ENCODE measurements at regions not wholly inside any gene's neighbourhood (a gene's known extent, or its start where the extent isn't known, plus 50 kb on each side); places are given as distances from the start of the nearest gene placed in this dataset.
"Not testable (repeated sequence)": the region's sequence is repeated elsewhere in the genome, so short reads cannot be mapped to it uniquely, and the experiment has no call there.

DNA sequence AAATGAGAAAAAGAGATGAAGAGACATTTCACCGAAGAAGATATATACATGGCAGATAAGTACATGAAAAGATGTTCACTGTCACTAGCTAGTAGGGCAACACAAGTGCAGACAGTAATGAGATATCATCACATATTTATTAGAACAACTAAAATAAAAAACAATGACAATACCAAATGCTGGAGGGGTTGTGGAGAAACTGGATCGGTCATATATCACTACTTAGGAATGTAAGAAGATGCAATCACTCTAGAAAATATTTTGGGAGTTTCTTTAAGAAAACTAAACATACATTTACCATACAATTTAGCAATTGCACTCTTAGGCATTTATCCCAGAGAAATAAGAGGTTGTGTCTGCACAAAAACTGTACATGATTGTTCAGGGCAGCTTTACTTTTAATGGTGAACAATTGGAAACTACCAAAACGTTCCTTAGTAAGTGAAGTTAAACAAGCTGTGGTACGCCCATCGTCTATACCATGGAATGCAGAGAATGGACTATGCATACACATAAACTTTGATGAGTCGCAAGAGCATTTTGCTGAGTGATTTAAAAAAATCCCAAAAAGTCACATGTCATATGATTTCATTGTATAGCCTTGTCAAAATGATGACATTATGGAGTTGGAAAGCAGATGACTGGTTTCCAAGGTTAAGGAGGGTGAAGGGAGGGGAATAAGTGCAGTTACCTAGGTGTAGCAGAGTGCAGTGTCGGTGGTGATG lies 149.0 kb upstream of the UBE3A start:
- H3K9me3 ChIP-seq = no peaks in the 10 kb centered on the region
- whole genome bisulfite sequencing, 2 donors = 84 to 86% methylated on average over 7 of the region's 7 CpGs
- intact Hi-C loops (cut with DNase I) = no loop called here
- no peaks in the 10 kb centered on the region for H3K27me3 ChIP-seq
- no peak overlapping the region for H3K4me3 ChIP-seq (replicated peaks in 1 of 3)
- TF ChIP-seq POLR2A (IDR thresholded peaks at IDR 0.05) = no peak
- TF ChIP-seq, protein P1, sequence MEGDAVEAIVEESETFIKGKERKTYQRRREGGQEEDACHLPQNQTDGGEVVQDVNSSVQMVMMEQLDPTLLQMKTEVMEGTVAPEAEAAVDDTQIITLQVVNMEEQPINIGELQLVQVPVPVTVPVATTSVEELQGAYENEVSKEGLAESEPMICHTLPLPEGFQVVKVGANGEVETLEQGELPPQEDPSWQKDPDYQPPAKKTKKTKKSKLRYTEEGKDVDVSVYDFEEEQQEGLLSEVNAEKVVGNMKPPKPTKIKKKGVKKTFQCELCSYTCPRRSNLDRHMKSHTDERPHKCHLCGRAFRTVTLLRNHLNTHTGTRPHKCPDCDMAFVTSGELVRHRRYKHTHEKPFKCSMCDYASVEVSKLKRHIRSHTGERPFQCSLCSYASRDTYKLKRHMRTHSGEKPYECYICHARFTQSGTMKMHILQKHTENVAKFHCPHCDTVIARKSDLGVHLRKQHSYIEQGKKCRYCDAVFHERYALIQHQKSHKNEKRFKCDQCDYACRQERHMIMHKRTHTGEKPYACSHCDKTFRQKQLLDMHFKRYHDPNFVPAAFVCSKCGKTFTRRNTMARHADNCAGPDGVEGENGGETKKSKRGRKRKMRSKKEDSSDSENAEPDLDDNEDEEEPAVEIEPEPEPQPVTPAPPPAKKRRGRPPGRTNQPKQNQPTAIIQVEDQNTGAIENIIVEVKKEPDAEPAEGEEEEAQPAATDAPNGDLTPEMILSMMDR (IDR thresholded peaks at IDR 0.05) = no peak
- DNase-seq = no peak
- no peak overlapping the region for H3K27ac ChIP-seq
- no peaks in the 10 kb centered on the region for H3K36me3 ChIP-seq
- H3K4me1 ChIP-seq = no peaks in the 10 kb centered on the region

DNA sequence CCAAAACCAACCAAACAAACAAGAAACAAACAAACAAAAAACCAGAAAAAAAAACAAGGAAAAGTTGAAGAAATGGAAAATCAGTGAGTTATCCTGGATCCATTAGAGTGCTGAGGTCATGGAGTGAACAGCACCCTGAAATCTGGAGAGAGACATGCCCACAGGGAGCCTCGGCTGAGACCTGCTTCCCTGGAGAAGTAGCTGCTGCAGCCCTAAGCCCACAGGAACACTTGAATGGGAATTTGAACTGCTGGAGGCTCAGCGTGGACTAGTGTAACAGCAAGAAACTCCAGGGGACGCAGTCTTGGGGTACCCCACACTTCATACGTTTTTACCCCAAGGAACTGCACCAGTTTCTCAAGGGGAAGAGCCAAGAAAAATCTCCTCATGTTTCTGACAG lies 144.1 kb upstream of the UBE3A start:
- intact Hi-C loops (cut with DNase I) = no loop called here
- no peak for DNase-seq
- no peak overlapping the region for H3K27ac ChIP-seq
- TF ChIP-seq, protein P1 (IDR thresholded peaks at IDR 0.05) = no peak
- TF ChIP-seq POLR2A (IDR thresholded peaks at IDR 0.05) = no peak
- no peaks in the 10 kb centered on the region for H3K36me3 ChIP-seq
- no peaks in the 10 kb centered on the region for H3K4me1 ChIP-seq
- 73 to 77% methylated on average over 4 of the region's 4 CpGs for WGBS, 2 donors
- no peaks in the 10 kb centered on the region for H3K9me3 ChIP-seq
- H3K27me3 ChIP-seq = no peaks in the 10 kb centered on the region
- H3K4me3 ChIP-seq (replicated peaks in 1 of 3) = no peak overlapping the region

DNA sequence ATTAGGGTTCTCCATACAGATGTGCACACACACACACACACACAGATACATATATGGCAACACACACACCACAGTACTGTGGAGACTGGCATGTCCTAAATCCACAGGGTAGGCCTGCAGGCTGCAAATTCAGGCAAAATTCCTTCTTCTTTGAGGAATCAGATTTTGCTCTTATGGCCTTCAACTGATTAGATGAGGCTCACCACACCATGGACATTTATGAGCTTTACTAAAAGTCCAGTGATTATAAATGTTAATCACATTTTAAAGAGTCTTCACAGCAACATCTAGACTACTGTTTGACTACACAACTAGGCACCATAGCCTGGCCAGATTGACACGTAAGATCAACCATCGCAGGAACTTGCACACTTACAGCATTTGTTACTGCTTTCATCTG lies 140.3 kb upstream of the UBE3A start:
- Histone ChIP-seq H3K27me3 (no peaks in the 10 kb centered on the region), H3K4me1 (no peaks in the 10 kb centered on the region), H3K9me3 (no peaks in the 10 kb centered on the region), H3K27ac (no peak overlapping the region), H3K4me3 (replicated peaks in 1 of 3) (no peak overlapping the region), H3K36me3 (no peaks in the 10 kb centered on the region)
- DNase-seq = no peak
- intact Hi-C loops (cut with DNase I) = no loop called here
- 100% methylated on average over 2 of the region's 2 CpGs for WGBS, 2 donors
- no peak for TF ChIP-seq POLR2A (IDR thresholded peaks at IDR 0.05)
- TF ChIP-seq, protein P1 (IDR thresholded peaks at IDR 0.05) = no peak

DNA sequence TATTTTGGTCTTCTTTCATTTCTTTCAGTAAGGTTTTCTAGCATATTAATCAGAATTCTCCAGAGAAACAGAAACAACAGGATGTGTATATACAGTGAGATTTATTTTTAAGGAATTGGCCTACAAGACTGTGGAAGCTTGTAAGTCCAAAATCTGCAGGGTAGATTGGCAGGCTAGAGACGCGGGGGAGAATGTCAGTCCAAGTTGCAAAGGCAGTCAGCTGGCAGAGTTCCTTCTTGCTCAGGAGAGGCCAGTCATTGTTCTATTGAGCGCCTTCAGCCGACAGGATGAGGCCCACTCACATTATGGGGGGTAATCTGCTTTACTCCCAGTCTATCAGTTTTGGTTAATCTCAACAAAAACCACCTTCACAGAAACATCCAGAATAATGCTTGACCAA lies 133.4 kb upstream of the UBE3A start:
- no peak for DNase-seq
- TF ChIP-seq, protein P1 (IDR thresholded peaks at IDR 0.05) = no peak
- TF ChIP-seq POLR2A (IDR thresholded peaks at IDR 0.05) = no peak
- H3K27ac ChIP-seq = no peak overlapping the region
- H3K27me3 ChIP-seq = no peaks in the 10 kb centered on the region
- 60 to 71% methylated on average over 4 of the region's 4 CpGs for WGBS, 2 donors
- H3K4me3 ChIP-seq (replicated peaks in 1 of 3) = no peak overlapping the region
- H3K36me3 ChIP-seq = no peaks in the 10 kb centered on the region
- H3K9me3 ChIP-seq = no peaks in the 10 kb centered on the region
- no peaks in the 10 kb centered on the region for H3K4me1 ChIP-seq
- intact Hi-C loops (cut with DNase I) = no loop called here

DNA sequence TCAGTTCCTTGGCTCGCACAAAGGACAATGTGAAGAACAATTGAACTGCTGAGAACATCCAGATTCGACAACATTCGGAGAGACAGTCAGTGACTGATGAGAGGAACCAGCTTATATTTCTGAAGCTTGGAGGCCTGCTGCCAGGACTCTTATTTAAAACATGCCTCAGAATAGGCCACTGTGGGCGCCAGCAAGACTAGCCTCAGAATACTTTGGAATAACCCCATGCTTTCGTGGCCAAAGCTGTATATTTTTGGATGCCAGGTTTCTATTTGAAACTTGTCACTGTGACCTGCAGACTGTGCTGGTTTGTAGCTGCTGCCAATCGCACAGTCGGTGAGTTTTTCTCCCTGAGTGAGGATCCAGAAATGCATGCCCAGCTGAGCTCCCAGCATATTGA lies 129.9 kb upstream of the UBE3A start:
- no peaks in the 10 kb centered on the region for H3K4me1 ChIP-seq
- no peaks in the 10 kb centered on the region for H3K9me3 ChIP-seq
- H3K27me3 ChIP-seq = no peaks in the 10 kb centered on the region
- 70 to 73% methylated on average over 7 of the region's 7 CpGs for WGBS, 2 donors
- no peak for DNase-seq
- H3K36me3 ChIP-seq = no peaks in the 10 kb centered on the region
- no peak overlapping the region for H3K27ac ChIP-seq
- no peak for TF ChIP-seq POLR2A (IDR thresholded peaks at IDR 0.05)
- TF ChIP-seq, protein P1 (IDR thresholded peaks at IDR 0.05) = no peak
- no peak overlapping the region for H3K4me3 ChIP-seq (replicated peaks in 1 of 3)
- intact Hi-C loops (cut with DNase I) = no loop called here

DNA sequence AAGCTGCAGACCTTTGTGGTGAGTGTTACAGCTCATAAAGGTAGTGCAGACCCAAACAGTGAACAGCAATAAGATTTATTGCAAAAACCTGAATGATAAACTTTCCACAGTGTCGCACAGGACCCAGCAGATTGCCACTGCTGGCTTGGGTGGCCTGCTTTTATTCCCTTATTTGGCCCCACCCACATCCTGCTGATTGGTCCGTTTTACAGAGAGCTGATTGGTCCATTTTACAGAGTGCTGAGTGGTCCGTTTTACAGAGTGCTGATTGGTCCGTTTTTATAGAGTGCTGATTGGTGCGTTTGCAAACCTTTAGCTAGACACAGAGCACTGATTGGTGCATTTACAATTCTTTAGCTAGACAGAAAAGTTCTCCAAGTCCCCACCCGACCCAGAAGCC lies 127.7 kb upstream of the UBE3A start:
- WGBS, 2 donors = 77 to 79% methylated on average over 6 of the region's 6 CpGs
- H3K4me3 ChIP-seq (replicated peaks in 1 of 3); H3K27ac ChIP-seq; H3K4me1 ChIP-seq; DNase-seq; H3K9me3 ChIP-seq; H3K36me3 ChIP-seq; H3K27me3 ChIP-seq; intact Hi-C loops (cut with DNase I): not testable (repeated sequence)

All from thyroid gland (tissue), 4 donors.